A549 (cell line): ENCODE measurements at regions not wholly inside any gene's neighbourhood (a gene's known extent, or its start where the extent isn't known, plus 50 kb on each side); places are given as distances from the start of the nearest gene placed in this dataset.

Experiments
- BCL3 ChIP-seq: fragments of >200 bp; sonication (Bioruptor Twin); formaldehyde crosslinking; IDR thresholded peaks from 3 replicates; pipeline ENCODE4 v1.6.1; 2016
- BHLHE40 ChIP-seq: IDR thresholded peaks from 2 replicates; pipeline ENCODE4 v1.6.1; 2012; ENCODE audit warnings: low read depth, low read length, inconsistent platforms
- CEBPB ChIP-seq, 2 experiments: fragments of >200 bp in 1 of 2; sonication (Bioruptor Twin) in 1 of 2; formaldehyde crosslinking in 1 of 2; IDR thresholded peaks; 2 replicates each; pipeline ENCODE4 v1.6.1; 2012 to 2016
- CTCF ChIP-seq: fragments of >200 bp; sonication (Bioruptor Twin); formaldehyde crosslinking; IDR thresholded peaks from 3 replicates; pipeline ENCODE4 v1.5.1; 2016
- EP300 ChIP-seq, 2 experiments: fragments of >200 bp; sonication (Bioruptor Twin); formaldehyde crosslinking; IDR thresholded peaks; 2 replicates in 1 of 2; 3 replicates in 1 of 2; pipeline ENCODE4 v1.6.1; 2016 to 2017
- HDAC2 ChIP-seq: fragments of 200-600 bp; sonication (generic); IDR thresholded peaks from 2 replicates; pipeline ENCODE4 v1.6.1; 2016
- MAX ChIP-seq: IDR thresholded peaks from 2 replicates; pipeline ENCODE4 v1.6.1; 2012
- NR3C1 ChIP-seq: fragments of >200 bp; sonication (Bioruptor Twin); formaldehyde crosslinking; IDR thresholded peaks from 3 replicates; pipeline ENCODE4 v1.6.1; 2017
- POLR2A ChIP-seq: IDR thresholded peaks from 2 replicates; pipeline ENCODE4 v1.6.1; 2012; ENCODE audit warnings: mild to moderate bottlenecking, low read length
- POLR2AphosphoS2 ChIP-seq: conservative IDR thresholded peaks from 2 replicates; pipeline ENCODE4 v1.6.1; 2012; ENCODE audit warnings: low read length, improper control_type of control experiment, inconsistent platforms
- RAD21 ChIP-seq, 2 experiments: fragments of >200 bp in 1 of 2; sonication (Bioruptor Twin) in 1 of 2; formaldehyde crosslinking in 1 of 2; IDR thresholded peaks in 1 of 2; conservative IDR thresholded peaks in 1 of 2; 2 replicates in 1 of 2; 3 replicates in 1 of 2; pipeline ENCODE4 v1.6.1; 2012 to 2018; ENCODE audit warnings: inconsistent platforms in 1 of 2
- REST ChIP-seq: fragments of 200-600 bp; sonication (generic); IDR thresholded peaks from 2 replicates; pipeline ENCODE4 v1.6.1; 2016; ENCODE audit warnings: antibody characterized with exemption, mild to moderate bottlenecking, moderate library complexity

GRCh38 chr7:115226410-115226809, 304.5 kb downstream of the MDFIC start:
- TF ChIP-seq CTCF (no peak), POLR2A (no peak), MAX (no peak), NR3C1 (no peak), CEBPB (IDR thresholded peaks at IDR 0.05) (no peak), POLR2AphosphoS2 (no peak), BHLHE40 (no peak), RAD21 (conservative IDR thresholded peaks at IDR 0.05 in 1 of 2, IDR thresholded peaks at IDR 0.05 in 1 of 2) (no peak), HDAC2 (no peak), REST (no peak), BCL3 (no peak), EP300 (IDR thresholded peaks at IDR 0.05) (no peak)
